NCI-H69 (cell line): ENCODE measurements at regions not wholly inside any gene's neighbourhood (a gene's known extent, or its start where the extent isn't known, plus 50 kb on each side); places are given as distances from the start of the nearest gene placed in this dataset.
"Not testable (repeated sequence)": the region's sequence is repeated elsewhere in the genome, so short reads cannot be mapped to it uniquely, and the experiment has no call there.

Source experiments
- DNase-seq: peaks from one replicate; lab custom pipeline; 2025; lab: John Stamatoyannopoulos, UW

- no peak for DNase-seq
These were observed 1842.3 kb downstream of the PCDH9 start for GRCh38 chr13:65387743-65388347.

- peak; percentile 49 for DNase-seq
These were observed 1851.1 kb downstream of the PCDH9 start for GRCh38 chr13:65378943-65379519.

GRCh38 chr13:65378484-65378883, 1851.7 kb downstream of the PCDH9 start:
- DNase-seq = no peak

DNA sequence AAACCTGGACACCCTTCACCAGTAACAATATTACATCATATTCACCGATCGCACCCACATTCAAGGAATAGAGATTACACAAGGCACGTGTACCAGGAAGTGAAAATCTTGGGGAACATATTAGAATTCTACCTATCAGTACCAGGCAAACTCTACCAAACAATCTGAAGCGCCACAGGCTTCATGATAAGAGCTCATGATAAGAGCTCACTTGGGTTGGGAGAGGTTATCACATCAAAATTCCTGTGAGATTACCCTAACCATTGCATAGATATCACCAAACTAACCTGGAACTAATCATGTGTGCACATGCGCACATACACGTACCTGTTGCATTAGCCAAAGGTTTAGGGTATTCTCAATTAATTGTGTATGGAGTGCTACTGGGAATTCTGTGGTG, 1861.3 kb downstream of the PCDH9 start:
- DNase-seq = no peak

- no peak for DNase-seq
These were observed 1876.2 kb downstream of the PCDH9 start for GRCh38 chr13:65353951-65354350.

GRCh38 chr13:65353150-65353549, 1877.0 kb downstream of the PCDH9 start:
- DNase-seq = not testable (repeated sequence)

- DNase-seq = peak; percentile 59
These were observed 1882.6 kb downstream of the PCDH9 start for GRCh38 chr13:65347420-65348030.

DNA sequence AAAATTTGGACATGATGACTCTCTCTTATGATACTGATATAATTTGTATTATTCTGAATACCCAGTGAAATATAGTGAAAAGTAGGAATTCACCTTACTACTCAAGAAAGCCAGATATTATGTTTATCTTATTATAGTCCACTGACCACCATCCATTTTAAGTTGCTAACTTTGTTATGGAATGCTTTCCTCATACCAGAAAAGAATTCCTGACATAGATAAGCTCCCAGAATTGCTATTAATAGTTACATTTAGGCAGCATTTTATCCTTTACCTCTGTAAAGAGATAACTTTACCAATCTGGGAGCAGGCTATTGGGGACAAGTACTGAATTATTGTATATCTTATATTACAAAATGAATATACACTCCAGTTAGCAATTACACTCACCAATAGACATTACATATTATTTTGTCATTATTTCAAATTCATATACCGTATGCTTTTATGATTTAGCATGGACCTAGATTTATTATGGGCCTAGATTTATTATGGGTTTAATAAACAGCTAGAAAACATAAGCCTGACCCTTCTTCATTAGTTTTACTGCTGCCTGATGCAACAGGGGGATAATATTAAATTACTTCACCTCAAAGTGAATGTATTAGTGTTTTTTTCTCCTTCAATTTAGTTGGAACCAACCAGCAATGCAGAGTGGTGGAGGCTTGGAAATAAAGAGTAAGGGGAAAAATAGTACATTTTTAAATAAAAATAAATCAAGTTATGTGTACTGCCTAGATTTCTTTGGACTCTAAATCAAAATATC, 1886.1 kb downstream of the PCDH9 start:
- no peak for DNase-seq

GRCh38 chr13:65342541-65343337, 1887.4 kb downstream of the PCDH9 start:
- DNase-seq = no peak

DNA sequence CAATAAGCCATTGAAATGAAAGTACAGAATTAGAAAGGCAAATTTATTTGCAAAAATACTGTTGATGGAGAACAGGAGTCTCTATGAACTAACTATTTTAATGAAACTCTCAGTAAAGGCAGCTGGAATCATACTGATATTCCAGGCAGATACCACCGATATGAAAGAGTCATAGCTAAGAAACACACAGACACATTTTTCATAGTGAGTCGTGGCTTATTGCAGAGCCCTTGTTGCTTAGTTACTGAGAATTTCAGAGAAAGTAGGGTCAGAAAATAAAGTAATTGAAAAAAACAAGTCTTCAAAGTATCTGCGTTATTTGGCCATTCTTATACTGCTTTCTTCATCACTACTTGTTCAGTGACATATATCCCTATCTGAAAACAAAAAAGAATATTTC, 1890.9 kb downstream of the PCDH9 start:
- peak; percentile 8 for DNase-seq

- peak; percentile 91 for DNase-seq
These were observed 1893.2 kb downstream of the PCDH9 start for GRCh38 chr13:65336916-65337315.

DNA sequence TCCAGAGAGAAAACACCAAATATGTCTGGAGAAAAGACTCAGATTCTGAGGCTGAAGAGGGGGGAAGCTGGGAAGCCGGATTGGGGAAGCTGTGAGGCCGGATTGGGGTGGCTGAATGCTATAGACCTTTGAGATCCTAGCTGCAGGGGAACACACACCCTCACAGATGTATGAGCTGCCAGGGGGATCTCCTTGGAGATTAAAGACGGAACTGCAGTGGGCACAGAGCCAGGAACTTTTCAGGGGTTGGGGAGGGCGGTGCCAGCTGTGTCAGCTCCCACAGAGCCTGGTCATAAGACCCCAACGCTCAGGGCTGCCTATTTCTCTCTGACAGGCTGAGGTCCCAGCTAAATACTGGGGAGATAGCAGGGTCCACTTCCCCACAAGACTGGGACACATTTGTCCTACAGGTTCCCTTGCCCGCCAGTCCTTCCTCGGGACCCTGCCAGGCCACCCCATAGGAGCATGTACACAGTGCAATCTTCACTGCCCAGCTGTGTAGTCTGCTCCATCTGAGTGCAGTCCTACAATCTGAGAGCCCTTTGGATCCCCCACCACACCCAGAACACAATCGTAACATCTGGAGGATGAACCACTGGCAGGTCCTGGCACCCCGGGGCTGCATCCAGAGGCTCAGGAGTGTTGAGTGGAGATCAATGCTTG, 1893.9 kb downstream of the PCDH9 start:
- peak; percentile 90 for DNase-seq

DNA sequence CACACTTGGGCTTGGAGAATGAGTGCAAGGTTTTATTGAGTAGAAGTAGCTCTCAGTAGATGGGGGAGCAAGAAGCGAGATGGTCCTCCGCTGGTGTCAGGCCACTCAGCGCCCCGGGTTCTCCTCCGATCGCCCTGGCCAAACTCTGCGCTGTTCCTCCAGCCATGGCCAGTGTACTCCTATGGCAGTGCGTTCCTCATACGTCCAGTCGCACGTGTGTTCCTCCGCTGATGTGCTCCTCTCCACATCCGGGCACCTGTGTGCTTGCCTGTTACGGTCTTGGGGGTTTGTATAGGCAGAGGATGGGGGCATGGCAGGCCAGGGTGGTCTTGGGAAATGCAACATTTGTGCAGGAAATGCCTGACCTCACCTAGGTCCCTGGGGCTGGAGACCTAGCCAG, 1899.4 kb downstream of the PCDH9 start:
- no peak for DNase-seq

DNA sequence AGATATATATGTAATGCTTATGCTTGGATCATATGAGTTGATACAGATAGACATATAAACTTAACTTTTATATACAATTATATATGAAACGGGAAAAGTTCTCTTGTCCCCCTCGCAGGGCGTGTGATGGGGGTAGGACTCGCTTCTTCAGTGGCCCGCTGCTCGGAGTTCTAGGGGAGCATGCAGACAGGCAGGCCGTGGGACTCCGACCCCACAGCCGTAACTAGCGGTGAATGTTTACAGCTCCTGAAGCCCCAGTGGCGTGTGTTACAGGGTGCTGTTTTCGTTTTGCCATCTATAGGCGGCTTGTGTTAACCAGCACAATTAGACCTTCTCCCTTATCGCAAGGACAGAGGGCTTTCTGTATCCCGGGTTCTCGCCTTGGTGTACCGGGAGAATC, 1899.8 kb downstream of the PCDH9 start:
- no peak for DNase-seq

DNA sequence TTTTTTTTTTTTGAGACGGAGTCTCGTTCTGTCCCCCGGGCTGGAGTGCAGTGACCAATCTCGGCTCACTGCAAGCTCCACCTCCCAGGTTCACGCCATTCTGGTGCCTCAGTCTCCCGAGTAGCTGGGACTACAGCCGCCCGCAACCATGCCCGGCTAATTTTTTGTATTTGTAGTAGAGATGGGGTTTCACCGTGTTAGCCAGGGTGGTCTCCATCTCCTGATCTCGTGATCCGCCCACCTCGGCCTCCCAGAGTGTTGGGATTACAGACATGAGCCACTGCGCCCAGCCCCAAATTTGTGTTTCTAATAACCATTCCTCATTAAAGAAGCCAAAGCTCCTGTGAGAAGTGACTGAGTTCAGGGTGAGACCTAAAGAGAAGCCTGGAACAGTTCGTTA, 1906.9 kb downstream of the PCDH9 start:
- not testable (repeated sequence) for DNase-seq

DNA sequence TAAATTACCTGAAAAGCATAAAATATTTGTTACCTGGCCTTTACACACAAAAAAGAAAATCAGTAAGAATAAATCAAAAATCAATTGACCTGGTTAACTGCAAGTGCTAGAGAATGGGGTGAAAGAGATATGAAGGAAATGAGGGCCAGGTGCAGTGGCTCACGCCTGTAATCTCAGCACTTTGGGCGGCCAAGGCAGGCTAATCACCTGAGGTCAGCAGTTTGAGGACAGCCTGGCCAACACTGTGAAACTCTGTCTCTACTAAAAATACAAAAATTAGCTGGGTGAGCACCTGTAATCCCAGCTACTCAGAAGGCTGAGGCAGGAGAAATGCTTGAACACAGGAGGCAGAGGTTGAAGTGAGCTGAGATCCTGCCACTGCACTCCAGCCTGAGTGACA, 1908.7 kb downstream of the PCDH9 start:
- peak; percentile 11 for DNase-seq

- no peak for DNase-seq
These were observed 1916.1 kb downstream of the PCDH9 start for GRCh38 chr13:65314008-65314407.

DNA sequence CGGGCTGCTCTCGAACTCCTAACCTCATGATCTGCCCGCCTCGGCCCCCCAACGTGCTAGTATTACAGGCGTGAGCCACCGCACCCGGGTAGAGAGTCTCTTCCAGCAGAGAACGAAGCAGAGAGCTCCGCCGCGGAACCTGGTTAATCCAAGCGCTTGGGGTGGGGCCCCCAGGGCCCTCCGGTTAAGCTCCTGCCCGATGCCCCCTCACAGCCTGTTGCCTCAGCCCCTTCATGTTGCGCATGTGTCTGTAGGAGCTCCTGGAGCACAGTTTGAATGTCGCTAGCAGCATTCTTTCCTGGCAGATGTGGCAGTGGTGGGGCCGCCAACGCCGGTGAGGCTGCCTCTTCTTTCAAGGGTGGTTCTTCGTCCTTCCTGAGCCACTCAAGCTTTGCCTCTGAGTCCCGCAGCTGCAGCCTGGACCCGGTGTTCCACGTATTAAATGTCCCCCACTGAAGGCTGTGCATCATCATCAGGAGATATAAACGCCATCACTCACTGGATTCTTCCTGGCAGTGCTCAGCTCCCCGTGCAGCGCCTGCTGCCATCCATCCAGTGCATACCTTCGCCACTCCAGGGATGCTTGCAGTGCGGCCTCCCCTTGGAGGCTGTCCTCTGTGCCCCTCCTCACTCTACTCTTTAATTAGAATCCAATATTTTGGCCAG, 1919.3 kb downstream of the PCDH9 start:
- DNase-seq = no peak

DNA sequence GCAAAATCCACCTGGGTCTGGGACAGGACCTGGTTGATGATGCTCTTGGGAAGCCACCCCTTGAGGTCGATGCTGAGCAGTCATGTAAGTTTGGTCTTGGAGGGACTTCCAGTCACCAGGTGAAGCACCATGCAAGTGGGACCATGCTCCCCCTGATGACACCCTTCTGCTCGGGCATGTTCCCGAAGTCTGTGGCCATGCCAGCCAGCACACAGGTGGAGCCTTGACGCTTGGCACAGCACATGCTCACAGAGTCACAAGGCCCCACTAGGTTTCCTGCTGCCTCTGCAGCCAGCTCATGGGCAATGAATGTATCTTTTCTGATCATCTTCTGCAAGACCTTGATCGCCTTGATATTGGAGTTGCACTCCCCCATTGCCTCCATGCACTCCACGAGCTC, 1920.2 kb downstream of the PCDH9 start:
- no peak for DNase-seq

DNA sequence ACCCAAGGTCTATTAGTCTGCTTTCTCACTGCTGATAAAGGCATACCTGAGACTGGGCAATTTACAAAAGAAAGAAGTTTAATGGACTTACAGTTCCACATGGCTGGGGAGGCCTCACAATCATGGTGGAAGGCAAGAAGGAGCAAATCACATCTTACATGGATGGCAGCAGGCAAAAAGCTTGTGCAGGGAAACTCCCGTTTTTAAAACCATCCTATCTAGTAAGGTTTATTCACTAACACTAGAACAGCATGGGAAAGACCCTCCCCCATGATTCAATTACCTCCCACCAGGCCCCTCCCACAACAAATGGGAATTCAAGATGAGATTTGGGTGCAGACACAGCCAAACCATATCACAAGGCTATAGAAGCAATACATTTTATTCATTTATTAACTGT, 1921.4 kb downstream of the PCDH9 start:
- DNase-seq = not testable (repeated sequence)

DNA sequence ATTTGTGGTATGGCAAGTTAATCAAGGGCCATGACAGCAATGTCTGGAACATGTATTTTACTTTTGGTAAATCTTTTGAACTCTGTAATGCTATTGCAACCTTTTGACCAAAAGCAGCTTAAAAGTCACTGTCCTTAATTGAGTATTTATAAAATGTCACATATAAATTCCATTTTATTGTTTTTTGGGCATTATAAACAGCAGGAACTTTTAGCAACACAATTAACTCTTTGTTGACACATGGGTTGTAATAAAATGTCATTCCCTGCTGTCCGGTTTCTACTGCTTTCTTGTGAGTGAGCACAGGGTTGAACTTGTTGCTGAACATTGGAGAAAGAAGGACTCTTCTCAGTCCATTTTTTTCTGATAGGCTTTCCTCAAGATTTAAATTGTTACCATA, 1923.1 kb downstream of the PCDH9 start:
- no peak for DNase-seq
